Duodenal mucosa (tissue), 2 donors: ENCODE measurements at regions not wholly inside any gene's neighbourhood (a gene's known extent, or its start where the extent isn't known, plus 50 kb on each side); places are given as distances from the start of the nearest gene placed in this dataset.

ENCODE experiments used
- H3K27ac ChIP-seq: one replicate; pipeline ENCODE4 v1.7.0; 2013; ENCODE audit warnings: low read depth, low read length
- H3K27me3 ChIP-seq, 2 donors: one replicate each; pipeline ENCODE4 v1.7.0; 2013; ENCODE audit warnings: low read length in 2 of 2, control low read depth in 1 of 2; ENCODE audit not compliant: insufficient read depth in 2 of 2, control insufficient read depth in 1 of 2
- H3K36me3 ChIP-seq, 2 donors: one replicate each; pipeline ENCODE4 v1.7.0; 2013; ENCODE audit warnings: low read length in 2 of 2, control low read depth in 1 of 2; ENCODE audit not compliant: insufficient read depth in 2 of 2, control insufficient read depth in 1 of 2
- H3K4me1 ChIP-seq, 2 donors: one replicate each; pipeline ENCODE4 v1.7.0; 2013; ENCODE audit warnings: low read length in 2 of 2, control low read depth in 1 of 2; ENCODE audit not compliant: insufficient read depth in 2 of 2, control insufficient read depth in 1 of 2
- H3K4me3 ChIP-seq, 2 donors: one replicate each; pipeline ENCODE4 v1.7.0; 2013; ENCODE audit warnings: low read length in 2 of 2, low read depth in 1 of 2
- H3K9ac ChIP-seq, 2 donors: one replicate each; pipeline ENCODE4 v1.7.0; 2013; ENCODE audit warnings: low read length in 2 of 2, low read depth in 1 of 2
- H3K9me3 ChIP-seq, 2 donors: one replicate each; pipeline ENCODE4 v1.7.0; 2013; ENCODE audit warnings: low read length in 2 of 2, control low read depth in 1 of 2; ENCODE audit not compliant: control insufficient read depth in 1 of 2

DNA sequence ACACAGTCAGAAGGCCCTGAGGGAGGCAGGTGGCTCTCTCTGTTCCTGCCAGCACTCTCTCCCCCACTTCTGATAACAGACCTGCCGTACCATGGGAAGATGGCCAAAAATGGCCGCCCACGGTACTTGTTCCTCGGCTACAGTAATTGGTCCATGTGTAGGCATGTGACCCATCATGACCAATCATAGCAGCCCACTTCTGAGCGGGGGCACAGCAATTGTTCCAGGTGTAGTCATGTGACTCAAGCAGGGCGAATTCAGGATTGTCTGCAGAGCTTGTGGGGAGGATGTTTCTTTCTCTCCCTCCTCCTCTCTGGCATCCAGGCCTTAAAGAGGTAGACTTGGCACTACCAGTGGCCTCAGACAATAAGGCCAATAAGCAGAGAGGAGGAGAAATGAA, 250.4 kb downstream of the MRTFB start:
- no peak overlapping the region for H3K9ac ChIP-seq
- H3K4me3 ChIP-seq: no peak overlapping the region
- H3K9me3 ChIP-seq: no peaks in the 10 kb centered on the region
- H3K4me1 ChIP-seq: peaks cover 0 to 2% of the 10 kb centered on the region in 2 donors
- no peaks in the 10 kb centered on the region for H3K36me3 ChIP-seq
- no peaks in the 10 kb centered on the region for H3K27me3 ChIP-seq
- H3K27ac ChIP-seq: no peak overlapping the region

- no peak overlapping the region for H3K9ac ChIP-seq
- H3K4me3 ChIP-seq: no peak overlapping the region
- no peak overlapping the region for H3K27ac ChIP-seq
- H3K4me1 ChIP-seq: peaks cover 0 to 2% of the 10 kb centered on the region in 2 donors
- no peaks in the 10 kb centered on the region for H3K36me3 ChIP-seq
- no peaks in the 10 kb centered on the region for H3K27me3 ChIP-seq
- no peaks in the 10 kb centered on the region for H3K9me3 ChIP-seq
Measured at GRCh38 chr16:14320406-14320805, 249.3 kb downstream of the MRTFB start.
